ENCODE measurements at regions not wholly inside any gene's neighbourhood (a gene's known extent, or its start where the extent isn't known, plus 50 kb on each side); places are given as distances from the start of the nearest gene placed in this dataset.
"Not testable (repeated sequence)": the region's sequence is repeated elsewhere in the genome, so short reads cannot be mapped to it uniquely, and the experiment has no call there.

DNA sequence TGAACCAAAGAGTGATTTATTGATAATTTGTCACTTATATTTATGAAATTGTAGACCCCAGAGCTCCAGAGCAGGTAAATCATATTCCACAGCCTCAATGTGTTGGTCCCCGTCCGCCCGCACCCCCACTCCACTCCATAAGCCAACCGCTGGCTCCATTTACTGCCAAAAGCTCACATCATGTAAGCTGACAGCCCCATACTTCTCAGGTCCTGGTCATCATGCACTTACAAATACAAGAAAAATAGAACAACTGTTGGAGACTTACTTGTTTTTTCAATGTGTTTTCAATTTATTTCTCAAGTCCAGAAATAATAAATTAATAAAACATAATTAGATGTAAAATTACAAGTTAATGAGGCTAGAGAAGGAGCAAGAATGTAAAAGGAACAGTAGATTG is 235.7 kb upstream of the HAND2 start:
- DNase-seq (ENCODE audit: low read depth), result no peak

GRCh38 chr4:173763389-173763788 is 233.4 kb upstream of the HAND2 start:
- DNase-seq (ENCODE audit: low read depth), result no peak

GRCh38 chr4:173761938-173762337 is 231.9 kb upstream of the HAND2 start:
- no peak for DNase-seq (ENCODE audit: low read depth)

GRCh38 chr4:173761236-173761635 is 231.2 kb upstream of the HAND2 start:
- no peak for DNase-seq (ENCODE audit: low read depth)

DNA sequence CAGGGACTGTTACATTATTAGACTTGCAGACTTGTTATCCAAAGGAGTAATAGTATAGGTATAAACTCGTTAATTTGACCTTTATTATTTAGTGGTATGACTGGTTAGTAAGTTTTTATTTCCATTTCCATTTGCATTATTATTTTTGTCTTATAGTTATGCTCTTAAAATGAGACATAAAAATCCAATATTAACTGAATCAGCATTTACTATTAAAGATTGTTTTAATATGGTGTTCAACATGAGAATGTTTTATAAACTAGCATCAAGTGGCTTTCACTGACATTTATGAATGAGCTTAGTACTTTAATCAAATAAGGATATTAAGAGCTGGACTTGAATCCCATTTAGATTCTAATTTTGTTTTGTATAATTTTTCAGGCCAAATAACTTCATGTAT is 228.1 kb upstream of the HAND2 start:
- DNase-seq (ENCODE audit: low read depth), result no peak

DNA sequence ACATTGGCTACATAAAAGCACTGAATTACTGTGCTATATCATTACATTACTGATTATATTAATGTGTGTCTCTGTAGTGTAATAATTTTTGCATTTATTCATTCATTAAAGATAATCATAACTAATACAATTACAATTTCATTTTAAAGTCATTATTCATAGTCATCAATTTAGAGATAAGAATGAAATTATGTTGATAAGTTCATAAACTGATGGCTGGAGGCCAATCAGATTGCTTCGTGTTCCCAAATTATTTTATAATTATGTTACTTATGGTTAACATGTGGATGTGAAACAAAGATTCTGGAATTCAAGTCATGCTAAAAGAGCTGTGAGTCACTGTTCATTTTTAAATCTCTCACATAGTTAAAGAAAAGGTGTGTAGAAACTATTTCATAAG is 223.4 kb upstream of the HAND2 start:
- DNase-seq (ENCODE audit: low read depth), result no peak

- peak; percentile 32 for DNase-seq (ENCODE audit: low read depth)
Observed at GRCh38 chr4:173752610-173753230, 222.7 kb upstream of the HAND2 start.

DNA sequence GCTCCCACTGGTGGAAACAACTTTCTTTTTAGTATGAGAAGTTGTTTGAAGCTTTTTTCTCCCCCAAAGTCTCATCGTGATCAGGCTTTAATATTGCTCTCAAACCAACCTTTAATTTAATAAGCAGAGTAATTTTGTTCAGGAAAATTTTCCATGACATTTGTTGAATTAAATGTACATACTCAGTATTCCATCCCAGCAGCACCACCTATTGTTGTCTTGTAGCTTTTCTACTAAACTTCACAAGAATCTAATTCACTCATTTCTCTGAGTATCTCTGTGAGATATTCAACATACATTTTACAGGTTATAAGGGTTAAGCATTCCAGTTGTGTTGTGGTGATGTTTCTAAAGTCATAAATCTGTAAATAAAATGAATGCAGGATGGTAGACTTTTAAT is 218.3 kb upstream of the HAND2 start:
- no peak for DNase-seq (ENCODE audit: low read depth)

DNA sequence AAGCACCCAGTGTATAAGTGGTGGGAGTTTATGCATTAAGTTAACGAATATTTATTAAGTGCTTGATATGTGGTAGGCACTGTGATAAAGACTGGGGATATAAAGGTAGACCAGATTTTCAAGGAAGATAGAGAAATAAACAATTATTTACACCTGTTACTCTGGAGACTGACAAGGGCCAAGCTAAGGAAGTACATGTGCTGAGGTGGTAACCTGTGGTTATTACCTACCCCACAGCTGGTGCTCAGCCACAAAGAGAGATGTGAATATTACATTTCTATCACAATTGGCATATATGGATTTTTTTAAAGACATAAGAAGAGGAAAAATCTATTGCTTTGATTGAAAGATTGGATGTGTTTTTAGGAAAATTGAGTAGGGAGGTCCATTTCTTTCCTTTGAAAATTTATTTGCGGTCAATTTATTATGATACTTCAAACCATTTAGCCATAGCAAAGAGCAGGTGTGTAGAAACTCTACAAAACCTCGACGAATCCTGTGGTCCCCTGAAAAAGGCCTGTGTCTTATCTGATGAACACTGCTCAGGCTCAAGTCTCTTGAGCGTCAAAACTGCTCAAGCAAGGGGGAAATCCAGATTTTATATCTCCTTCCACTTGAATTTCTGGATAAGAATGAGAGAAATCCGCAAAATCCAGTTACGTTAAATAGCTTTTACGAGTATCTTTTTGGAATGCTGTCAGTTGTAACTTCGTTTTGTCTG is 217.7 kb upstream of the HAND2 start:
- DNase-seq (ENCODE audit: low read depth), result no peak

GRCh38 chr4:173746424-173746823 is 216.4 kb upstream of the HAND2 start:
- no peak for DNase-seq (ENCODE audit: low read depth)

- no peak for DNase-seq (ENCODE audit: low read depth)
Observed at GRCh38 chr4:173745765-173746164, 215.7 kb upstream of the HAND2 start.

DNA sequence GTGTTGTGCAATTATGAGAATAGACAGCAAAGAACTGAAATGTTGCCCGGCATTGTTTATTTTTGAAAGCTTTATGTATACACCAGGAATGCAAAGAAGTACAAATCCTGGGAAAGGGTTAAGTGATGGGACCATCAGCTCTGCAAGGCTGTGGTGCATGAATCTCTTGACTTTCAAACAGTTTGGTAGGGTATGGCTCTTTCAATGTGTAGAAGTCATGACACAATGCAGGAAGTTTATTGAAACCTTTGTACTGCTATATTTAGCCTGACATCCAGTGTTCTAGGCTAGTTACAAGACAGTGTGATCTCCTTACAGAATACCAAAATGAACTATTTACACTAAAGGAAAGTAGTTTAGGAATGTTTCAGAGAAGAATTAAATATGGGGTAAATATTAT is 206.8 kb upstream of the HAND2 start:
- no peak for DNase-seq (ENCODE audit: low read depth)

DNA sequence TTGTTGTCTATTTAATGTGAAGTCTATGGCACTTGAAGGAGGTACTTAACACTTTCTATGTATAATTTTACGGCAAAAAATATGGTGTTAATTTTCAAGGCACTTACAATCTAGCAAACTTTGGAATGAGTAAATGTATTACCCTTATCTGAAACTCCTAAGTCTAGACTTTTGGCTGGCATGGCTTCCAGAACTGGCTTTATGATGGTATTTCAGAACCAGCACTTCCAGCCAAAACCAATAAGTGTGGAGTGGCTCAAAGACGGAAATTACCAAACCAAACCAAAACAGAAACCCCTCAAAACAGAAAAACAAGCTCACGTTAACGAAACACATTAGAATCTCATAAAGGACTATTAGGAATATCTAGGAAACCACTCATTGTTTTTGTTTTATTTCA is 205.6 kb upstream of the HAND2 start:
- no peak for DNase-seq (ENCODE audit: low read depth)

DNA sequence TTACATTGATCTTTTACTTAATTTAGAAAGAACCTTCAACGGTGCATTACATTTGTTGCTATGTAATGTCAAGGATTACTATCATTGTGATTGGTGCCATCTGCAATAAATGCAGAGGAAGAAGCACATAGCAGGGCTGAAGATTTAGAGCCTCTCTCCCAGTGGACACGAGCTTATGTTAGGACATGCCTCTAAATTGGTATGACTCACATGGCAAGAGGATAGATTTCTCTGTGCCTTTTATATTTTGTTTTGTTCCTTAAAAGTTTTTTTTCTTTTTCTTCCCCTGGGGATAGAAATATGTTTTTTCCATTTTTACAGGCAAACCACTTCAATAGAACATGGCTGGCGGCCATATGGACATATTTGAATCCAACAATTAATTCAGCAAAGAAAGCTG is 205.0 kb upstream of the HAND2 start:
- DNase-seq (ENCODE audit: low read depth), result no peak

DNA sequence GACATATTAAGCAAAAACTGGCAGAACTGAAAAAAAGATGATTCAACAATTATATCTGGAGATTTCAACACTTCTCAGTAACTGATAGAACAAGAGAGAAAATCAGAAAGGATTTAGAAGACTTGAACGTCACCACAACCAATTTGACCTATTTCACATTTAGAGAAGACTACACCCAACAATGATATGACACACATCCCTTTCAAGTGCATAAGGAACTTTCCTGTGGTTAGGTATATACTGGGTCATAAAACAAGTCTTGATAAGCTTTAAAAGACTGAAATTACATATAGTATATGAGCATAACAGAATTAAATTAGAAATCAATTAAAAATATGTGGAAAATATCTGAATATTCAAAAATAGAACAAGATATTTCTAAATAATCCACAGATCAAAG is 201.2 kb upstream of the HAND2 start:
- DNase-seq (ENCODE audit: low read depth), result no peak

- DNase-seq (ENCODE audit: low read depth), result no peak
Observed at GRCh38 chr4:173722075-173722474, 192.0 kb upstream of the HAND2 start.

DNA sequence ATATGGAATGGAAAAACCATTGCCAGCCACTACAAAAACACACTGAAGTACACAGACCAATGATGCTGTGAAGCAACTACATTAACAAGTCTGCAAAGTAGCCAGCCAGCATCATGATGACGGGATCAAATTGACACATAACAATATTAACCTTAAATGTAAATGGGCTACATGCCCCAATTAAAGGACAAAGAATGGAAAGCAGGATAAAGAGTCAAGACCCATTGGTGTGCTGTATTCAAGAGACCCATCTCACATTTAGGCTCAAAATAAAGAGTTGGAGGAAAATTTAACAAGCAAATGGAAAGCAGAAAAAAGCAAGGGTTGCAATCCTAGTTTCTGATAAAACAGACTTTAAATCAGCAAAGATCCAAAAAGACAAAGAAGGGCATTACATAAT is 188.5 kb upstream of the HAND2 start:
- not testable (repeated sequence) for DNase-seq (ENCODE audit: low read depth)

DNA sequence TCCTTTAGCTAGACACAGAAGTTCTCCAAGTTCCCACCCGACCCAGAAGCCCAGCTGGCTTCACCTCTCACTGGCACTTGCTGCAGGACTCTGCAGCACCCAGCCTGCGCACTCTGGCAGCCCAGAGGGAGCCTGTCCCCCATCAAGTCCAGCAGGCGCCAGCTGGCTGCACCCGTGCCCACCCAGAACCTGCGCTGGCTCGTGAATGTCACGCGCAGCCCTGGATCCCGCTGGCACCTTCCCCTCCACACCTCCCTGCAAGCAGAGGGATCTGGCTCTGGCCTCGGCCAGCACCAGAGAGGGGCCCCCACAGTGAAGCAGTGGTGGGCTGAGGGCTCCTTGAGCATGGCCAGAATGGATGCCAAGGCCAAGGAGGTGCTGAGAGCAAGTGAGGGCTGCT is 187.6 kb upstream of the HAND2 start:
- DNase-seq (ENCODE audit: low read depth), result no peak

DNA sequence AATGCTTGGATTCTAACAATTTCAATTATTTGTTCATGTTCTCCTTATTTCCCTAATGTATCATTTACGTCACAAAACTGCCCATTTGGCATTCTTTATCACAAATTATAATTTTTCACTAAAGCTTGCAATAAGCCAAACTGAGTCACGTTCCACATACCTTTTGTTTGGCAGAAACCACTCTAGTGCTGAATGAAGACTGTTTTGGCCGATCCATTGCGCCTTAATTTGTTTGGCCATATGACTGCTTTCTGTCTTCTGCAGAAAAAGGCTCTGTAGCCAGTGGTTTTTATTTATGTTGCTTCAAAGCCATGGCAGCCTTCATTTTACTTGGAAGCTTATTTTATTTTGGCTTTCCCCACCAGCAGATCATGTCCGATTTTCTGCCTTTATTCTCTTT is 184.4 kb upstream of the HAND2 start:
- DNase-seq (ENCODE audit: low read depth), result no peak

- DNase-seq (ENCODE audit: low read depth), result no peak
Observed at GRCh38 chr4:173713026-173713425, 183.0 kb upstream of the HAND2 start.

GRCh38 chr4:173707658-173708419 is 177.8 kb upstream of the HAND2 start:
- no peak for DNase-seq (ENCODE audit: low read depth)

GRCh38 chr4:173704201-173704600 is 174.2 kb upstream of the HAND2 start:
- no peak for DNase-seq (ENCODE audit: low read depth)

GRCh38 chr4:173703021-173703420 is 173.0 kb upstream of the HAND2 start:
- no peak for DNase-seq (ENCODE audit: low read depth)
